PFSK-1 (cell line): ENCODE measurements at regions not wholly inside any gene's neighbourhood (a gene's known extent, or its start where the extent isn't known, plus 50 kb on each side); places are given as distances from the start of the nearest gene placed in this dataset.

ENCODE experiments used
- POLR2AphosphoS5 ChIP-seq: IDR thresholded peaks from 2 replicates; pipeline ENCODE4 v1.6.1; 2012; ENCODE audit warnings: low read depth, mild to moderate bottlenecking, control low read depth, low read length, moderate library complexity
- SIN3A ChIP-seq: IDR thresholded peaks from 2 replicates; pipeline ENCODE4 v1.6.1; 2012; ENCODE audit warnings: mild to moderate bottlenecking, low read length, moderate library complexity, borderline replicate concordance; ENCODE audit not compliant: insufficient read depth
- TAF1 ChIP-seq: IDR thresholded peaks from 2 replicates; pipeline ENCODE4 v1.6.1; 2012; ENCODE audit warnings: low read length, control low read depth, borderline replicate concordance; ENCODE audit not compliant: insufficient read depth
- TF ChIP-seq, protein P1 (sequence below), 2 experiments: IDR thresholded peaks; 2 replicates each; pipeline versions ENCODE4 v1.6.1 to v1.8.0; 2011 to 2012; ENCODE audit warnings: low read depth in 2 of 2, low read length in 2 of 2, control low read depth in 1 of 2, inconsistent platforms in 1 of 2, mild to moderate bottlenecking in 1 of 2, moderate library complexity in 1 of 2; ENCODE audit not compliant: insufficient read depth in 1 of 2

DNA sequence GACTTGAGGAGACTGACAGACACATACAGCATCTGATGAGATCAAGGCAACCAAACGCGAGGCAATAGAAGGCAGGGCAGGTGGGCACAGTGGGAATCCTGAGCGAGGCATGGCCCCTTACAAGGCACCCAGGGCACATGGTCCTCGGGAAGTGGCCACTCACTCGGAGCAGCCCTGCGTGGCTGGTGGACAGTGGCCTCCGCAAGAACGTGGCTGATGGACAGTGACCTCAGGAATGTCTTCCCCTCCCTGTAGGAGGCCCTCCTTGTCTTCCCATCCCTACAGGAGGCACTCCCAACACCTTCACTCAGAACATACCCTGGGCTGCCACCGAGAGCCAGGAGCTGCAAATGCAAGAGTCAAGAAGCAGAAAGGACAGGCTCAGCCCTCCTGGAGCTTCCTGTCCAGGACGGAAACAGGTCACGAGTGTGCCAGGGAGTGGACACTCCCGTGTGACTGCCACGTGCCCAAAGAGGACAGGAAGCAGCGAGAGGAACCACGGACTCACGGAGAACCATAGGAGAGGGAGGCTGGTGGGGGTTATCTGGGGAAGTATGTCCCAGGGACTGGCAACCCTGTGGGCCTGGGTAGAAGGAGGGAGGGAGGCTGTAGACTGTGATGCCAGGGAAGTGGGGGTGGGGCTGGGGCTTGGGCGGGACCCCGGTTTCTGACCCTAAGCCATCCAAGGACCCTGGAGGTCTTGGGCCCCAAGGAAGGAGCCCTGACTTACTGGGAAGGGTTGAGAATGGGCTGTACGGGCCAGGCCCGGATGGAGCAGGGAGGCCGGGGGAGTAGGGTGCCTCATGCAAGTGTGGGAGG lies 321.9 kb upstream of the IRX4 start:
- TF ChIP-seq TAF1 (no peak), POLR2AphosphoS5 (no peak), SIN3A (no peak)
- TF ChIP-seq, protein P1, sequence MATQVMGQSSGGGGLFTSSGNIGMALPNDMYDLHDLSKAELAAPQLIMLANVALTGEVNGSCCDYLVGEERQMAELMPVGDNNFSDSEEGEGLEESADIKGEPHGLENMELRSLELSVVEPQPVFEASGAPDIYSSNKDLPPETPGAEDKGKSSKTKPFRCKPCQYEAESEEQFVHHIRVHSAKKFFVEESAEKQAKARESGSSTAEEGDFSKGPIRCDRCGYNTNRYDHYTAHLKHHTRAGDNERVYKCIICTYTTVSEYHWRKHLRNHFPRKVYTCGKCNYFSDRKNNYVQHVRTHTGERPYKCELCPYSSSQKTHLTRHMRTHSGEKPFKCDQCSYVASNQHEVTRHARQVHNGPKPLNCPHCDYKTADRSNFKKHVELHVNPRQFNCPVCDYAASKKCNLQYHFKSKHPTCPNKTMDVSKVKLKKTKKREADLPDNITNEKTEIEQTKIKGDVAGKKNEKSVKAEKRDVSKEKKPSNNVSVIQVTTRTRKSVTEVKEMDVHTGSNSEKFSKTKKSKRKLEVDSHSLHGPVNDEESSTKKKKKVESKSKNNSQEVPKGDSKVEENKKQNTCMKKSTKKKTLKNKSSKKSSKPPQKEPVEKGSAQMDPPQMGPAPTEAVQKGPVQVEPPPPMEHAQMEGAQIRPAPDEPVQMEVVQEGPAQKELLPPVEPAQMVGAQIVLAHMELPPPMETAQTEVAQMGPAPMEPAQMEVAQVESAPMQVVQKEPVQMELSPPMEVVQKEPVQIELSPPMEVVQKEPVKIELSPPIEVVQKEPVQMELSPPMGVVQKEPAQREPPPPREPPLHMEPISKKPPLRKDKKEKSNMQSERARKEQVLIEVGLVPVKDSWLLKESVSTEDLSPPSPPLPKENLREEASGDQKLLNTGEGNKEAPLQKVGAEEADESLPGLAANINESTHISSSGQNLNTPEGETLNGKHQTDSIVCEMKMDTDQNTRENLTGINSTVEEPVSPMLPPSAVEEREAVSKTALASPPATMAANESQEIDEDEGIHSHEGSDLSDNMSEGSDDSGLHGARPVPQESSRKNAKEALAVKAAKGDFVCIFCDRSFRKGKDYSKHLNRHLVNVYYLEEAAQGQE (IDR thresholded peaks at IDR 0.05; ENCODE audit: insufficient read depth in 1 of 2, low read depth in 2 of 2, low read length in 2 of 2), result no peak
